Head of caudate nucleus (tissue), 42 donors: ENCODE measurements at regions not wholly inside any gene's neighbourhood (a gene's known extent, or its start where the extent isn't known, plus 50 kb on each side); places are given as distances from the start of the nearest gene placed in this dataset.
"Not testable (repeated sequence)": the region's sequence is repeated elsewhere in the genome, so short reads cannot be mapped to it uniquely, and the experiment has no call there.

Source experiments
- DNase-seq, 42 donors: peaks; one replicate each; pipeline versions ENCODE4 v3.0.0 to v3.0.0-alpha.2; 2020 to 2021; ENCODE audit warnings: mixed read lengths in 7 of 42
- intact Hi-C: fragments of 100-400 bp; cut with DNase I; formaldehyde crosslinking; loops from one replicate; pipeline ENCODE4 v1.15.0; 2022

DNA sequence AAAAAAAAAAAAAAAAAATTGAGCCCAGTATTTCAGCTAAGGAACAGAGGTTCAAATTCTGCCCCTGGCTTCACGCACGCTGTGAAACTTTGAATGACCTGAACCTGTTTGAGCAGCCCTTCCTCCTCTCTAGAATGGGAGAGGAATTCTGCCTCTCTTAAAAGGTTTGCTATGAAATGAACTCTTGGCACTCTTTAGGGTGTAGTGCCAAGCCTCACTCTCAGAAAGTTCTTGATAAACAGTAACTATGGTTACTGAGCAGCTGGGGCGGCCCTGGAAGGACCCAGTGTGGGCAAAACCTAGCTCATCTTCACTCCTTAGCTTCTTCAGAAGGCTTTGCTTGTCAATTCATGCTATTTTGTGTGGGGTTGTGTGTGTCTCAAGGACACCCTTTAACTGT lies 73.7 kb downstream of the GEMIN8 start:
- no peak for DNase-seq
- intact Hi-C loops, result no loop called here

DNA sequence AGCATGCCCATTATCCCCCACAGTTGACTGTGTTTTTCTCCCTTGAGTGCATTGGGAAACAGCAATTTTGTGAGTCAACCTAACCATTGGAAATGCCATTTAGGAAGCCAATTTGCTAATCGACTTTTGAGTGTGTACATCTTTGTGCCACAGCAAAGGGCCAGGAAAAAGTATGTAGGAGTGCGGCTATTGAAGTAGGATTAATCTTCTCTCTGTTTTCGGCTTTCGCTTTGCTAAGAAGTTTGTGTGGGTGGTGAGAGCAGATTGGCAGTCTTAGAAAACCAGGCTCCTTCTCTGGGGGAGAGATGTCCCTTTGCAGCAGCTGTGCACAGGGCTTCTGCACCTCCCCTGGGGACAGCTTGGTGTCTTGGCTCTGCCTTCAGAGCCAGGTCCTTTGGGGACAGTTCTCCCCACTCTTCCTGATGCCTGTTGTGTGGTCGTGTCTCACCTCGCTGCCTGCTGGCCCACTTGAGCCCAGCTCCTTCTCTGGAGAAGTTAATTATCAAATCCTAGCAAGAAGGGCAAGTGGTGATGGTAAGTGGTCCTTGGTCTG lies 74.5 kb downstream of the GEMIN8 start:
- no peak for DNase-seq
- intact Hi-C loops, result no loop called here

DNA sequence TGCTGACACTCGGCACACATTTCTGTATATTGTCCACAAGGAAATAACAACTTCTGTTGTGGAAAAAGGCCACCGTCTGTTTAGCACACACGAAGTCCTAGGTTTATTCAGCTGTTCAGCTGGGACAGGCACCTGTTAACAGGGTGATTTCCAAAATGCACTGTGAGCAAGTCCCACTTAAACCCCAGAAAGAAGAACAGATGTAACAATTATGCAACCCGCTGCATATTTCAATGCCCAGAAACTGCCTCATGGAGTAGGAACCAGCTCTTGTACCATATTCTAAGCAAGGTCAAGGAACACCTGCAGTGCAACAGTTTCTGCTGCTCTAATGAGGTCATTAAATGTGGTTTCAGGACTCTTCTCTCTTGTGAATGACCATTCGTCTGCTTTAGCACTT lies 77.1 kb downstream of the GEMIN8 start:
- intact Hi-C loops, result no loop called here
- DNase-seq, result no peak

DNA sequence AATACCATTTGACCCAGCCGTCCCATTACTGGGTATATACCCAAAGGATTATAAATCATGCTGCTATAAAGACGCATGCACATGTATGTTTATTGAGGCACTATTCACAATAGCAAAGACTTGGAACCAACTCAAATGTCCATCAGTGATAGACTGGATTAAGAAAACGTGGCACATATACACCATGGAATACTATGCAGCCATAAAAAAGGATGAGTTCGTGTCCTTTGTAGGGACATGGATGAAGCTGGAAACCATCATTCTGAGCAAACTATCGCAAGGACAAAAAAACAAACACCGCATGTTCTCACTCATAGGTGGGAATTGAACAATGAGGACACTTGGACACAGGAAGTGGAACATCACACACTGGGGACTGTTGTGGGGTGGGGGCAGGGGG lies 83.5 kb downstream of the GEMIN8 start:
- intact Hi-C loops, DNase-seq: not testable (repeated sequence)

DNA sequence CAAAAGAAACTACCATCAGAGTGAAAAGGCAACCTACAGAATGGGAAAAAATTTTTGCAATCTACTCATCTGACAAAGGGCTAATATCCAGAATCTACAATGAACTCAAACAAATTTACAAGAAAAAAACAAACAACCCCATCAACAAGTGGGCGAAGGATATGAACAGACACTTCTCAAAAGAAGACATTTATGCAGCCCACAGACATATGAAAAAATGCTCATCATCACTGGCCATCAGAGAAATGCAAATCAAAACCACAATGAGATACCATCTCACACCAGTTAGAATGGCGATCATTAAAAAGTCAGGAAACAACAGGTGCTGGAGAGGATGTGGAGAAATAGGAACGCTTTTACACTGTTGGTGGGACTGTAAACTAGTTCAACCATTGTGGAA lies 83.9 kb downstream of the GEMIN8 start:
- DNase-seq, intact Hi-C loops: not testable (repeated sequence)

DNA sequence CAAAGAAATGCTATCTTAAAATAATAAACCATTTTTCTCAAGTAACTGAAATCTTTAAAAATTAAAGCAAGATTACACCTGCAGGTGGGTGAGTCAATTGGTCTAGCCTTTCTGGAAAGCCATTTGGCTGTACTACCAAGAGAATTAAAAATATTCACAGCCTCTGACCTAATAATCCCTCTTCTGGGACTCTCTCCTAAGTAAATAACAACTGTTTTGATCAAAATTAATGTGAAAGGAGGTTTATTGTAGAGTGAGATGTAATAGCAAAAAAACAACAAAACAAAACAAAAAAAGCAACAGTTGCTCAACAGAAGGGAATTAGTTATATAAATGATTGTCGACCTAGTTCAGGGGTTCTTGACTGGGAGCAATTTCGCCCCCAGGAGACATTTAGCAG lies 89.0 kb downstream of the GEMIN8 start:
- no peak for DNase-seq
- intact Hi-C loops, result no loop called here

DNA sequence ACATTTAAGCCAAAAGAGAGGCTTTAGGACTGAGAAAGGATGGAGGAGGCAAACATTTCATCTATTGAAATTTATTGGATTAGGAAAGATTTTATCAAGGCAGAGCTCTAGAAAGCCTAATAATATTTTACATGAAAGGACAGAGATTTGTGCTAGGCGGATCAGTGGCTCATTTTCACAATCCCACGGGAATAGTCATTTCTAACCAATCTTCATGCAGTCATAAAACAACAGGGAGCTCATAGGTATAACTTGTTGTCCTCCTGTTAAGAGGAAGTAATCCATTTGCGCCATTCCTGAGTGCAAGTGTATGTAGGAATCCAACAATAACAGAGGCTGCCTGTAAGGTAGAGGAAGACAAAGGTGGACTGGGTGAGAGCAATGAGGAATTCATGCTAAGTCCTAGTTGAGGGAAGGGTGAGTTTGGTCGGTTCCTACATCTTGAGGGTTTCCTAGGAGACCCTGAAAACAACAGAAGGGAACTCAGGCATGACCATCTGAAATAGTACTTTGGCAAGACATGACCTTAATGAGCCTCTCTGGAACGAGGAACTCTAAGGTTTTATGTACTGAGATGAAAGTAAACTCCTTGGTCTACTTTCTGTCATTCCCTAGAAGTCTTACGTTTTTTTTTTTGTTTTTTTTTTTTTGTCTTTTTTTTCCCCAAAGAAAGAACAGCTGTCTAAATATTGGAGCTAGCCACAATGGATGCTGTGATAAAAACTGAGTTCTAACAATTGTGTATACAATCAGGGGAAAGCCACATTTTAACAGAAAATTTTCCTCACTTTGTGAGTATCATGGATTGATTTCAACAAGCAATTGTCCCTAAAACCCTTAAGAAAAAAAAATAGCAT lies 89.7 kb downstream of the GEMIN8 start:
- DNase-seq, result no peak

DNA sequence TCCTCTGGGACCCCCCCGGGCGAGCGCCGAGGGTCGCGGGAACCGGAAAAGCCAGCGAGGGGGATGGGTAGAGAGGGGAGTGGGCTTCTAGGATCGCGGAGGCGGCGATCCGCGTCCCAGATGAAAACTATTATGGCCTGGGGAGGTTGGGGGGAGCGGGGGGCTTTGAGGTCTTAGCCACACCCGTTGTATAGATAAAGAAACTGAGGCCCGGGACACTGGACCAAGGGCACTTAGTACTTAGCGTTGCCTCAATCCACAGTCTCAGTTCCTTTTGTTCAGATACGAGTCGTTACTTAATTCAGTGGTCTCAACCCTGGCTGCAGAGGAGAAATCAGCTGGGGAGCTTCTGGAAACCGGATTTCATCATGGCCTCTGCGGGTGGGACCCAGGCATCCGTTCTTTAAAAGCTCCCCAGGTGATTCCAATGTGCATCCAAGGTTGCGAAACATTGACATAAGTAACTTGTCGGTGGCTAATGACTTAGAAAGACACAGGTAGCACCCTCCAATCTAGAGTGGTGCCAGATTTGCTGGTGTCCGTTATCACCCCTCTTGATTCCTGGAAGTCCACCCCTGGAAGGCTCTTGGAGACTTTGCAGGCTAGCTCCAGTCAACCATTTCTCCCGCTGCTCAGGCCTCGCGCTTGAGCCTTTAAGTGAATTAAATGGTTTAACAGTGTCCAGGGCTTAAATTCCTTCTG lies 90.7 kb downstream of the GEMIN8 start:
- DNase-seq, result peak in 4 of 42 donors; percentile 18 to 60 (median 22)
- intact Hi-C loops, result no loop called here

More for the DNA sequence above, 89.7 kb downstream of the GEMIN8 start:
- intact Hi-C loops, result no loop called here

DNA sequence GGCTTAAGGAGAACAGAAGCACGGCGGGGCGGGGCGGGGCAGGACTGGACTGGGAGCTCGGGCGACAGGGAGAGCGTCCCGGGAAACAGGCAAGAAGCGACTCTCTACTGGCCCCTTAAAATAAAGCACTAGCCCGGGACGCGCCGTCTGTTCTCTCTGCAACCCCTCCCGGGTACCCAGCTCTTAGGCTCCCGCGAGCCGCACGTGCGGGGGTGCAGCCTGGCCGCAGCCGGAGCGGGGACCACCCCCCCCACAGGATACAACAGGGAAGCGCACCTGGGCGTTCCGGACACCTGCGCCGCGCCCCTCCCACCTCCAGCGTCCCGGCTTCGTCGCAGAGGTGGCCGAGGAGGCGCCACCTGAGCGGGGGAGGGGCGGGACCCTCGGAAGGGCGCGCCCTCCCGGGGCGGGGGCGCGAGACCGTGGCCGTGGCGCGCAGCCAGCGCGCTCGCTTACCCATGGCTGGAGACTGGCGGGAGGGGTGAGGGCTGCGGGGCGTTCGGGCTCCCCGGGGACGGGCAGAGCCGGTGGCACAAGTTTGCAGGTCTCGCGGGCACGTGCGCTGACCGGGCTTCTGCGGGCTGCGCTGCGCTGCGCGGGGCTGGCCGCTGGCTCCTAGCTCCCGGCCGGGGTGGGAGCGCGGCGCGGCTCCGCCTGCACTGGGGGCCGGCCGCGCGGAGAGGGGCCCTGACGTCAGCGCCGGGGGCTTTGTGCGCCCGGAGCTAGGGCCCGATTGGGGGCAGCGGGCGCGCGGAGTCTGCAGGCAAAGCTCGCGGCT lies 91.5 kb downstream of the GEMIN8 start:
- intact Hi-C loops, result no loop called here
- DNase-seq, result peak in 41 of 42 donors; percentile 24 to 76 (median 53)

DNA sequence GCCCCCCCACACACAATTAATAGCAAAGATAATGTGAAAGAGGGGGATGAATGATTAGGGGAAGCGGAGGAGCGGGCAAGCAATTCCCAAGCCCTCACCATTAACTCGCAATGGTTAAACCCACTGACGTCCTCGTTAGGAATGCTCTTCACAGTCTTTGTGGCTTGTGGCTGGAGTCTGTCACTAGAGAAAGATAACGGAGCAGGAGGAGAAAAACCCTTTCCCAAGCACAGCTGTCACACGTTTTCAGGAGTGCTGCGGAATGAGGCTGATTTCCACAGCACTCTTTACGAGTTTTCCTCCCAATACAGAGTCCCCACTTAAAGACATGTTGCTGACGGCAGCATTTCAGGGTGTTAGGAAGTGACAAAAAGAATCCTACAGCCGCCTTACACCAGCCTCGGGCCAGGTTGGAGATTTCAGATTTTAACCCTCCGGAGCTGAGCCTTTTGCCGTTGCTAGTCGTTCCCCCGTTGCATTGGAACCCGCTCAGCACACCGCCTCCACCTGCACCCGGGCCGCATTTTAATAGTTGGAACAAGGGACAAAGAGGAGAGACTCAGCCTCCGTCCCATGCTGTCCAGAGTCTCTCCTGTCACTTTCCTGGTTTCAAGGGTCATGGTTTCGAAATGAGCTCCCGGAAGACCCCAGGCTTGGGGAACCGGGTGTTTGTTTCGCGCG lies 92.2 kb downstream of the GEMIN8 start:
- intact Hi-C loops, result no loop called here
- DNase-seq, result peak in 21 of 42 donors; percentile 6 to 58 (median 29)

DNA sequence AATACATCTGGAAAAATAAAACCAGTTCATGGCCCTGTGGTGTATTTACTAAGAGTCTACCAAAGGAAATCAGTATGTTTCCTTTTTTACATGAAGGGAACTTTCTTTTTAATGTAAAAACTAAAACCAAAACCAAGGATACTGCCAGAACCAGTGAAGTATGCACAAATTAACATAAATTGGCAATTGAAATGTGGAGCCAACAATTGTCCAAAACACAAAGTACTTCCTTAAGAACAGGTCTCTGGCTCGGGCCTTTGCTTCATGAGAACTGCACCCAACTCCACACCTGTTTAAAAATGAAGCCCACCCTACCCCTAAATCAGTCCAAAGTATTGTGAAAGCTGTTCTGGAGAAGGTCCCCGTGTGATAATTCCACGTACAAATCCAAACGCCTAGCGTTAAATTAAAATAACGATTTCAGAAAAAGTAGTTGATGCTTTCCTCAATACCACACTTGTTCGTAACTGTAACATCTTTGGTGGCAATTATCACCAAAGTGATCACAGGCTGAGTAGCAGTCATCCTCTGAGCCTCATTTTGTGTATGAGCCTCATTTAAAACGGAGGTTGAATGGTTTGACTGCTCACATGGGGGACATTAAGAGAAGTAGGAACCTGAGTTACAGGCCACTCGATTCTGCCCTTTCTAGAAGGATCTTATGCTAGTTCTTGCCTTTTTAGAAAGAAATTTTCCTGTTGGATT lies 93.0 kb downstream of the GEMIN8 start:
- DNase-seq, result no peak
- intact Hi-C loops, result no loop called here

DNA sequence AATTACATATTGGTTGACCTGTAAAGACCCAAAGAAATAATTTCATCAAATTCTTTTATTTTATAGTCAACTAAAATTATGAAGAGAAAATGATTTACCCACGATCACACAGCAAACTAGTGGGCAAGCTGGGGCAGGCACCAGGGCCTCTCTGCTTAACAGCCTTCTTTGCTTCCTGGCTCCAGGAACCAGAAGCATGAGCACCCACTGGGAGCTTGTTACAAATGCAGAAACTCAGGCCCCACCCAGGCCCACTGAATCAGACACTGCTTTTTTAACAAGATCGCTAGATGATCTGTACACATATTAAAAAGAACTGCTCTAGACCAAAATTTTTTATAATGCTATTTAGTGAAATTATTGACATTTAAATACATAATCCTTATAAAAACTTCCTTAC lies 95.0 kb downstream of the GEMIN8 start:
- DNase-seq, result no peak
- intact Hi-C loops, result no loop called here

DNA sequence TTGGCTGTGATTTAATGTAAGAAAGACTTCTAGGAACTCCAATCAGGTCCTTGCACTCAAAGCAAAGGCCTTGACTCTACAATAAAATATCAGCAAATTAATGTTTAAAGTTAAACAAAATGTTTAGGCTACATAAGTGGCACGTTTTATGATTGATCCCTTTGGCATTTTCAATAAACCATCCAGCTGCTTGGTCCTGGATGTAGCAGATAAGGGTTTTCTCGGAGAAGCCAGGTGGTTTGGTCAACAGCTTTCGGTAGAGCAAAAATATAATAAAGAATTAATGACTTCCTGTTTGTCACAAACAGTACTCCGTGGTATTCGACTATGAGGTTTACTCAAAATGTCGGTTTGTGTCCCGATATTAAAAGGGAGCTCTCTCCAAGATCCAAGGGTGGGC lies 95.8 kb downstream of the GEMIN8 start:
- intact Hi-C loops, result no loop called here
- DNase-seq, result no peak

DNA sequence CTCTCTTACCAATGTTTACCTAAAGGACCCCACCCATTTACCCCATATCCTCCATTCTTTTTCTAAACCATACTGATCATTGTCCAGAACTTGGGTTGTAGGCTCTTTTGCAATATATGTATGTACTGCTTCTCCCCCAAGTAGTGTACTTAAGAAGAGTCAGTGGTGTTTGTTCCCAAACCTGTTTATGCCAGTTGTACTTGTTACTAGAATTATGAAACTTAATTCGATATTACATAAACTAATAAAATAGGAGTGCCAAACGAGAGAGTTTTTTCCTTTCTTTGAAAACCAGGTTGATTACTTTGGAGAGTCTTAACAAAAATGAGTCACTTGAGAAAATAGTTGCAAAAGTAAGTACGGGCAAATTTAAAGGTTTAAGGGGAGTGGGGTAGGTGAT lies 96.3 kb downstream of the GEMIN8 start:
- DNase-seq, result no peak
- intact Hi-C loops, result no loop called here

DNA sequence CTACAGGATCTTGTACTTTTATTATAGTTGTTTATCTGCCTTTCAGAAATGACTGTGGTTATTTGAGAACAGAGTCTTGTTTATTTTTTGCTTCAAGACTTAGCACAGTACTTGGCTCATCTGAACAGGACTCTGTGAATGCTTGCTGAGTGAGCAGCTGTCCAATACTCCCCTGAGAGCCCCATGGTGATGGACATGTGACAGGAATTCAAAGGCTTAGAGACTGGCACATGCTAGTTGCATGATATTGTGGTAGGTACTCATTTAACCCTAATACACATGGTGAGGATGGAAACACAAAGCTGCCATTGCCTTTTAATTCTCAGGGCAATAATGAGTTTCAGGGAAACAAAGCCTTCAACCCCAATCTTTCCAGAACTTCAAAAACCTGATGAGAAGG lies 97.3 kb downstream of the GEMIN8 start:
- intact Hi-C loops, result no loop called here
- peak in 14 of 42 donors; percentile 10 to 66 (median 40) for DNase-seq

DNA sequence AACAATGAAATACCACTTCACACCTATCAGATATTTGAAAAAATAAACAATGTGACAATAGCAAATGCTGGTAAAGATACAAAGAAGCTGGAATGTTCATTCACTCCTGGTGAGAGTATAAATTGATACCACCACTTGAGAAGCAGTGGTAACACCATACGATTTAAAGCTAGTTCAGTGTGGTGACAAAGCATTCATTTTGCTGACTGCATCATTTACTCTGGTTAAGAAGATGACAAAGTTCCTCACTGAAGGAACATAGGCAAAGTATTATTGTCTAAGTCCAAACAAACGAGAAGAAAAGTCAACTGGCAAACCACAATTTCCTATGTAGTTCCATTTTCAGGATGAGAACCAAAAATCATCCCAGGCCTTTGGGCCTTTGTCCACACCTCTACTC lies 102.5 kb downstream of the GEMIN8 start:
- DNase-seq, result no peak

DNA sequence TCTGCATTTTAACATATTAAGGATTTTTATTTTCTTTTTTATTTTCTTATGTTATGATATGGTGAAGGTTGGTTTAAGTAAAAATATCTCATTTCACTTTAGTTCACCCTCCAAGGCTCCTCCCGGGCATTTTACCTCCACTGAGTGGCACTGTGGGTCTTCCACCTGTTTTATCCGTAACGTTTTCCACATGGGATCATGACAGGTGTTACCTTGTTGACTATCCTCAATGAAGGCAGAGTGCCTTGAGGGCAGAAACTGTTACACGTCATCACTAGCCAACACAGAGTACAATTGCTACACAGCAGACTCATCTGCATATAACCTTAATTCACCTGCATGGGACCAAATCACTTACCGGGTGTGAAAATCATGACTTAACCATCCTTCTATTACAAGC lies 105.8 kb downstream of the GEMIN8 start:
- intact Hi-C loops, result no loop called here
- DNase-seq, result peak in 2 of 42 donors; percentile 15 to 45

More for the DNA sequence above, 102.5 kb downstream of the GEMIN8 start:
- intact Hi-C loops, result no loop called here

DNA sequence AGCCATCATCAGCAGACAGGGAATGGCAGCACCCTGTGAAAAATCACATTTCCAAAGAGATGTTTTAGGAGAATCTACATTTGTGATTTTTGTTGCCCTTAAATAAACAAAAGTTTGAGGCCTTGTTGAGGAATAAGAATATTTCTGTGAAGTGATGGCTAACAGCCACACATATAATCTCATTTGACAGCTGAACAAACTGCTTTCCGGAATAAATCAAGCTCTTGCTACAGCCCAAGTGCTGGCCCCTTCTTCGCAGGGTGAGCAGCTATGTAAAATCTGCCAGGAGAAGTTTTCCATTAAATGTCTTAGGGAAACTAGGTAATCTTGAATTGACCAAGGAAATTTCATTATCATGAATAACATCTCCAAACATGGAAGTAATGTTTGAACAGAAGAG lies 106.4 kb upstream of the GPM6B start:
- no peak for DNase-seq

More for the DNA sequence above, 106.4 kb upstream of the GPM6B start:
- intact Hi-C loops, result no loop called here
